Lung (tissue), 11 donors: ENCODE measurements at regions not wholly inside any gene's neighbourhood (a gene's known extent, or its start where the extent isn't known, plus 50 kb on each side); places are given as distances from the start of the nearest gene placed in this dataset.

Experiments used
- ATAC-seq: fragments of 200-7000 bp; cut with Tn5 transposase; one replicate; pipeline ENCODE4 v1.9.1; 2020; ENCODE audit warnings: moderate number of reproducible peaks; ENCODE audit not compliant: insufficient read depth, low FRiP score
- DNase-seq, 3 donors: peaks; one replicate each; pipeline ENCODE4 v3.0.0-alpha.2; 2013 to 2017
- H3K27ac ChIP-seq, 2 donors: one replicate each; pipeline ENCODE4 v1.5.1; 2013; ENCODE audit warnings: mild to moderate bottlenecking in 2 of 2, moderate library complexity in 2 of 2, control low read depth in 1 of 2, inconsistent platforms in 1 of 2, low read depth in 1 of 2, low read length in 1 of 2
- H3K27me3 ChIP-seq, 3 donors: one replicate each; pipeline ENCODE4 v1.5.1; 2013; ENCODE audit warnings: low read length in 2 of 3; ENCODE audit not compliant: control insufficient read depth in 3 of 3, insufficient read depth in 3 of 3
- H3K36me3 ChIP-seq, 4 donors: one replicate each; pipeline ENCODE4 v1.5.1; 2013; ENCODE audit warnings: low read length in 4 of 4, mild to moderate bottlenecking in 1 of 4, moderate library complexity in 1 of 4; ENCODE audit not compliant: control insufficient read depth in 4 of 4, insufficient read depth in 4 of 4
- H3K4me1 ChIP-seq, 5 donors: one replicate each; pipeline ENCODE4 v1.5.1; 2013; ENCODE audit warnings: low read length in 5 of 5, mild to moderate bottlenecking in 2 of 5, moderate library complexity in 1 of 5; ENCODE audit not compliant: control insufficient read depth in 5 of 5, insufficient read depth in 5 of 5
- H3K4me3 ChIP-seq: one replicate; pipeline ENCODE4 v1.5.1; 2013; ENCODE audit warnings: mild to moderate bottlenecking, control low read depth, moderate library complexity
- H3K9ac ChIP-seq, 2 donors: one replicate each; pipeline ENCODE4 v1.5.1; 2013; ENCODE audit warnings: low read length in 2 of 2, control low read depth in 1 of 2; ENCODE audit not compliant: insufficient read depth in 1 of 2
- H3K9me3 ChIP-seq, 4 donors: one replicate each; pipeline ENCODE4 v1.5.1; 2013; ENCODE audit warnings: low read length in 3 of 4, mild to moderate bottlenecking in 1 of 4, moderate library complexity in 1 of 4; ENCODE audit not compliant: control insufficient read depth in 4 of 4, insufficient read depth in 3 of 4
- CTCF ChIP-seq: IDR thresholded peaks from 2 replicates; pipeline ENCODE4 v1.5.1; 2012; ENCODE audit warnings: mild to moderate bottlenecking; ENCODE audit errors: control extremely low read depth, extremely low read depth
- WGBS, 2 donors: extraction: QIAGEN DNeasy Blood & Tissue Kit; methylation state at CpG; one replicate each; pipeline ENCODE4 v1.1.7; 2013; 5-methylcytosine and 5-hydroxymethylcytosine counted together
- donor health status: control.
- donor health status: control.
- donor health status: Bipolar disorder and iron deficiency.
- donor health status: healthy.
- donor health status: DM: yes; HTN: yes; CAD: no.

- TF ChIP-seq CTCF: no peak
- ATAC-seq: no peak
Measured at GRCh38 chr18:45270289-45270771, 344.9 kb upstream of the SLC14A2 start.

GRCh38 chr18:45274026-45274425 lies 341.2 kb upstream of the SLC14A2 start:
- Histone ChIP-seq H3K4me3 (no peak overlapping the region), H3K27me3 (no peaks in the 10 kb centered on the region), H3K4me1 (no peaks in the 10 kb centered on the region), H3K9me3 (peaks cover 0 to 5% (median 1%) of the 10 kb centered on the region in 4 donors), H3K36me3 (no peaks in the 10 kb centered on the region), H3K9ac (no peak overlapping the region), H3K27ac (no peak overlapping the region)
- peak in 2 of 3 donors; percentile 15 to 41 for DNase-seq
- no peak for TF ChIP-seq CTCF
- ATAC-seq: no peak
- 74 to 93% methylated on average over 1 of the region's 1 CpG for WGBS, 2 donors

More at GRCh38 chr18:45270289-45270771, 344.9 kb upstream of the SLC14A2 start:
- Histone ChIP-seq H3K27me3 (no peaks in the 10 kb centered on the region), H3K9me3 (peaks cover 0 to 3% (median 1%) of the 10 kb centered on the region in 4 donors), H3K27ac (no peak overlapping the region), H3K9ac (no peak overlapping the region), H3K4me3 (no peak overlapping the region), H3K36me3 (no peaks in the 10 kb centered on the region), H3K4me1 (peaks cover 0 to 2% (median 0%) of the 10 kb centered on the region in 5 donors)
- no peak for DNase-seq

- no peaks in the 10 kb centered on the region for H3K36me3 ChIP-seq
- WGBS, 2 donors: 82 to 86% methylated on average over 5 of the region's 5 CpGs
Measured at GRCh38 chr18:45275367-45276113, 339.7 kb upstream of the SLC14A2 start.

More at GRCh38 chr18:45275367-45276113, 339.7 kb upstream of the SLC14A2 start:
- DNase-seq (no peak), ATAC-seq (no peak)
- TF ChIP-seq CTCF: peak; percentile 38
- H3K4me1 ChIP-seq: no peaks in the 10 kb centered on the region
- H3K27ac ChIP-seq: no peak overlapping the region
- no peak overlapping the region for H3K9ac ChIP-seq
- H3K27me3 ChIP-seq: no peaks in the 10 kb centered on the region
- H3K4me3 ChIP-seq: no peak overlapping the region
- peaks cover 0 to 5% (median 1%) of the 10 kb centered on the region in 4 donors for H3K9me3 ChIP-seq
